NOMO-1 treated with dmso at 0.1 percent for 144 hours (cell line): ENCODE measurements at regions not wholly inside any gene's neighbourhood (a gene's known extent, or its start where the extent isn't known, plus 50 kb on each side); places are given as distances from the start of the nearest gene placed in this dataset.
"Not testable (repeated sequence)": the region's sequence is repeated elsewhere in the genome, so short reads cannot be mapped to it uniquely, and the experiment has no call there.

Experiments
- DNase-seq: peaks from one replicate; lab custom pipeline; 2025; ENCODE audit not compliant: unreplicated experiment; lab: John Stamatoyannopoulos, UW

DNA sequence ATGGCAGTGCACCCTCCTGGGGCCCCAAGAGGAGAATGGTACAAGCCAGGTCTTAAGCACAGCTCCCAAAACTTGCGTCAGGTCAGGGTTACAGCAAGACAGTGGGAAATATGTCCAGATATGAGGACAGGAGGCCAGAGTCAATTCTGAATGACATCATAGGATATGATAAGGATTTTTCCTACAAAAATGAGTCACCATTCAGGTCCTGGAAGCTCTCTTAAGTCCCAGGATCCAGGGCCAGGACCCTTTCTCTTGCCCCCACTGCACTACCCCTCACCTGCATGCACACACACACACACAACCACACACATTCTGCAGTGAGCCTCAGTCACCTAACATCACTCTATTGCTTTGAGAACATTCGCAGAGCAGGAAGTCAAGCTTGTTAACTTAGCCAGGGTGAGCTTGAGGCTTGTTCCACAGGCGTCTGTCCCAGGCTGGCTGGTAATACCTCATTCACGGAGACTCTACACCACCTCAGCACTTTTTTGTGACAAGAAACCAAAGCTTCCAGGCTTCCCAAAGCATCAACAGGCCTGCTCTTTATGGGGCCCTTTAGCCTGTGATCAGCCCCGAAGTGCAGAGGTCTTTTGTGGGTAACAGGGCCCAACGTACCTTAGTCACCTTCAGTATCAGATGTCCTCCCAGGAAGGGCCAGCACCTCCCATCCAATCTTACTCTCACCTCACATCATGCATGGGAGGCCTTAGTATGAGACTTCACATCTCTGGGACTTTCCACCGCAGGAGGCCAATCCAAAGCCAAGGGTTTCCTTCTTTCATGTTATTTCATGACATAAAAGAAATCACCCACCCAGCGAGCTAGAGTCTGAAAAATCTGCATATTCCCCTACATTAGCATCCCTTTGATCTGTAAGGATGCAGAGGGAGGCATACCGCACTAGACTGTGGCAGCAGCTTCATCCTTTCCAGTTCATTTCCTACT is 74.0 kb upstream of the LIPC start:
- DNase-seq = no peak

- no peak for DNase-seq
These were observed 71.2 kb upstream of the LIPC start for GRCh38 chr15:58360421-58361090.

- DNase-seq = no peak
These were observed 70.5 kb upstream of the LIPC start for GRCh38 chr15:58361273-58361759.

DNA sequence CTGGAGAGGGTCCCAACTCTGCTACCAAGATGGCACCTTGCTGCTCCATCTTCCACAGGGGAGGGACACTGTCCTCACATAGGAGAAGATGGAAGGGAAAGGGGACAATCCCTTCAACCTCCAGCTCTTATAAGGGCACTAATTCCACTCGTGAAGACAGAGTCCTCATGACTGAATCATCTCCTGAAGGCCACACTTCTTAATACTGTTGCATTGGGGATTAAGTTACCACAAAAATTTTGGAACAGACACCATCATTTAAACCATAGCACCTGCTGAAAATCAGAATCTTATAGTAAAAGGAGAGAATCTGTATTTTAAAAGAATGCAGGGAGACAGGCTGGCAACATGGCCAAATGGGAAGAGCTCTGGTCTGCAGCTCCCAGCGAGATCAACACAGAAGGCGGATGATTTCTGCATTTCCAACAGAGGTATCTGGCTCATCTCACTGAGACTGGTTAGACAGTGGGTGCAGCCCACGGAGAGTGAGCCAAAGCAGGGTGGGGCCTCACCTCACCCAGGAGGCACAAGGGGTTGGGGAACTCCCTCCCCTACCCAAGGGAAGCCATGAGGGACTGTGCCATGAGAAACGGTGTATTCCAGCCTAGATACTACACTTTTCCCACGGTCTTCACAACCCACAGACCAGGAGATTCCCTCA is 69.4 kb upstream of the LIPC start:
- no peak for DNase-seq

DNA sequence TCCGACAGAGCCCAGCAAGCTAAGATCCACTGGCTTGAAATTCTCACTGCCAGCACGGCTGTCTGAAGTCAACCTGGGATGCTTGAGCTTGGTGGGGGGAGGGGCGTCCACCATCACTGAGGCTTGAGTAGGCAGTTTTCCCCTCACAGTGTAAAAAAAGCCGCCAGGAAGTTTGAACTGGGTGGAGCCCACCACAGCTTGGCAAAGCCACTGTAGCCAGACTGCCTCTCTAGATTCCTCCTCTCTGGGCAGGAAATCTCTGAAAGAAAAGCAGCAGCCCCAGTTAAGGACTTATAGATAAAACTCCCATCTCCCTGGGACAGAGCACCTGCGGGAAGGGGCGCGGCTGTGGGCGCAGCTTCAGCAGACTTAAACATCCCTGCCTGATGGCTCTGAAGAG is 68.7 kb upstream of the LIPC start:
- DNase-seq = not testable (repeated sequence)

GRCh38 chr15:58363673-58364072 is 68.1 kb upstream of the LIPC start:
- DNase-seq = not testable (repeated sequence)

- DNase-seq = not testable (repeated sequence)
These were observed 66.7 kb upstream of the LIPC start for GRCh38 chr15:58365098-58365497.

GRCh38 chr15:58369261-58369701 is 62.5 kb upstream of the LIPC start:
- no peak for DNase-seq

DNA sequence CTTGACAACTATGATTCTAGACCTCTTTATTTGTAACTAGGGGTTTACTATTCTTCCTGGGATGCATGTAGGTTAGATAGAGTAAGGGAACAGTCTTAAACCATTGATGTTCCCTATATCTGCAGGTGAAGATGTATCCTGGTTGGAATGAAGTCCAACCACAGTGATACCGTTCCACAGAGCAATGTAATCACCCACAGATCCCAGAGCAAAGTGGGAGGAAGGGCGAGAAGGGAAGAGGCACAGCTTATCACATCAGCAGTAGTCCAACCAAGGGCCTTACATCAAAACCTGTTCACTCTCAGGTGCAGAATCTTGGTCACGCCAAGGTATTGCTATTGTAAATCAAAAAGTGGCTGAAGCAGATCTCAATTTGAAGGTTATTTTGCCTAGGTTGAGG is 61.8 kb upstream of the LIPC start:
- DNase-seq = no peak

DNA sequence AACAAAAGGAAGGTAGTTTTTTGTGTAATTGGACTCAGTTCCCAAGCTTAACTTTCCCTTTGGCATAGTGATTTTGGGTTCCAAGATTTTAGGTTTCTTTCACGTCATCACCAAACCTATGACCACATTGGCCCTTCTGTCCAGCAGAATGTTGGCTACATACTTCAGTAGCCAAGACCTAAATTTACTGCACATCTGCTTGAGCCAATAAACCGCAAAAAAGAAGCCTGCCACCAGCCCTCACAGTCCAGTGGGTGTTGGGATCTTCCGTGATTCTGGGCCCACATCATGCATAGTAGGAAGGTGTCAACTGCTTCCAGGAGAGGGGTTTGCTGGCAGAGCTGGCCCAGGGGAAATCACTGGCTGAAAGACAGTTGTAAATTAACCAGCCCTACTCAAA is 57.6 kb upstream of the LIPC start:
- no peak for DNase-seq

GRCh38 chr15:58377193-58377592 is 54.6 kb upstream of the LIPC start:
- no peak for DNase-seq

DNA sequence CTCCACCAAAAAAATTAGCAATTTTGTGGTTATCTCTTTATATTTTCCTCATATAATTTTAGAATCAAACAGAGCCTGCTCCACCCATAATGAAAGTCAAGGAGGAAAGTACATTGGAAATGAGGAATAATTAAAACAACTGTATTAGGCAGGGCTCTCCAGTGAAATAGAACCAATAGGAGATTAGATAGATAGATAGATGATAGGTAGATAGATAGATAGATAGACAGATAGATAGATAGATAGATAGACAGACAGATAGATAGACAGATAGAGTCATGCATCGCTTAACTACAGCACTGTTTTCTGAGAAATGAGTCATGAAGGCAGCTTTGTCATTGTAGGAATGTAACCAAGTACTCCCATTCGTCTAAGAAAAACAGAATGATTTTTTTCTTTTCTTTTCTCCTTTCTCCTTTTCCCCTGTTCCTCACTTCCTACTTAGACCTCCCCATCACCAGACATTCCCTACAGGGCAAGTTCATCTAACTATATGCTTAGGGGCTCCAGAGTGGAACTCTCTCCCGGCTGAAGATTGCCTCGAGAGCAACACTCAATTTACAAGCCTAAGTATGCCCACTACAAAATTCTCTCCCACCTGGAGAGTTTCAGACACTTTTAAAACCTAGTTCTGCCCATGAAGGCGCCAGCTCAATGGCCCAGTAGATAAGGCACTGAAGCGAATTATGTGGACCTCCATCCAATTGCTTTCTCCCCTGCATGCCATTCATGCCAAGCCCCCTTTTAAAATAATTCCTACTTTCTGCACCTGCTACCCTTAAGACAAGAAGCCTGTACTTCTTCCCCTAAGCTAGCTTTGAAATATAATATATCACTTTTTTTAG is 53.3 kb upstream of the LIPC start:
- no peak for DNase-seq

- not testable (repeated sequence) for DNase-seq
These were observed 52.3 kb upstream of the LIPC start for GRCh38 chr15:58379454-58379853.

DNA sequence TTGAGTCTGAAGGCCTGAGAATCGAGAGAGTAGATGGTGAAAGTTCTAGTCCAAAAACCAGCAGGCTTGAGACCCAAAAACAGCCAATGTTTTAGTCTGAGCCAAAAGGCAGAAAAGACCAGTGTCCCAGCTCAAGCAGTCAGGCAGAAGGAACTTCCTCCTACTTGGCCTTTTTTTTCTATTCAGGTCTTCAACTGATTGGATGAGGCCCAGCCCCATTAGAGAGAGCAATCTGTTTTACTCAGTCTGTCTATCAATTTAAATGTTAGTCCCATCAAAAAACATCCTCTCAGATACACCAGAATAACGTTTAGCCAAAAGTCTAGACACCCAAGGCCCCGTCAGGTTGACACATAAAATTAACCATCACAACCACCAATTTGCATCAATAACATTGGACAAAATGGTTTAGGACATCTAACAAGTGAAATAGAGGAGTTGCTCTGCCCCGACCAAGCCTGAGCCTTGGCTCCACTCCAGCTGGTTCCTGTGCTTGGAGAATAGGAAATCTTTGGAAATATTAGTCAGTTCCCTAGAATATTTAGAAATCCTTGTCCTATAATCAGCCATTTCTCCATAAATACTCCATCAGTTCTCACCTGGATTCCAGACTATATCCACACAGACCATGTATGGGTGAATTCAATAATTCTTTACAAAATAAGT is 51.4 kb upstream of the LIPC start:
- DNase-seq = no peak

GRCh38 chr15:58381697-58382096 is 50.1 kb upstream of the LIPC start:
- no peak for DNase-seq
